MM.1S (cell line): ENCODE measurements at regions not wholly inside any gene's neighbourhood (a gene's known extent, or its start where the extent isn't known, plus 50 kb on each side); places are given as distances from the start of the nearest gene placed in this dataset.

Experiments
- EZH2 ChIP-seq: fragments of 300-600 bp; sonication (generic); optimal IDR thresholded peaks from 2 replicates; pipeline ENCODE3; 2017; ENCODE audit warnings: low read depth, mild to moderate bottlenecking, antibody characterized with exemption, low read length, mixed read lengths
- EZH2phosphoT487 ChIP-seq: fragments of 300-600 bp; sonication (generic); IDR thresholded peaks from 2 replicates; pipeline ENCODE4 v1.6.1; 2018; ENCODE audit warnings: antibody characterized with exemption, low read length
- TF ChIP-seq, protein P1 (sequence below): fragments of 300-600 bp; sonication (generic); IDR thresholded peaks from 2 replicates; pipeline ENCODE4 v1.5.1; 2016; ENCODE audit warnings: antibody characterized with exemption, low read length, mixed read lengths

DNA sequence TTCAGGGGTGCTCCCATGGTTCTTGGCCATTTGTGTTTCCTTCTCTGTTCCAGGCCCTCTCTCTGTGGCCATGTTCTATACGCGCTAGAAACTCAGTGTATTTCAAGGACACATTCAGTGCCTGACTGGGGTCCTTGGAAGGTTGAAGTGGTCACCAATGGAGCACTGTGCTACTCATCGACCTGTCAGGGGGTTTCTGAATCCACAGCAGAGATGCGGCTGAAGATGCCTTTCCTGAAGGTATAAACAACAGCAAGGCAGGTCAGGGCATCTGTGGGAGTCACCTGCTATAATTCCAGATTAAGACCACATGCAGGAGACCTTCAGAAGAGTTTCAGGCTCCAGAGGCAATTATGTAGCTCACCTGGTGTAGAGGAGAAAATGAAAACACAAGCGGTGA is 86.8 kb upstream of the MGMT start:
- TF ChIP-seq, protein P1, sequence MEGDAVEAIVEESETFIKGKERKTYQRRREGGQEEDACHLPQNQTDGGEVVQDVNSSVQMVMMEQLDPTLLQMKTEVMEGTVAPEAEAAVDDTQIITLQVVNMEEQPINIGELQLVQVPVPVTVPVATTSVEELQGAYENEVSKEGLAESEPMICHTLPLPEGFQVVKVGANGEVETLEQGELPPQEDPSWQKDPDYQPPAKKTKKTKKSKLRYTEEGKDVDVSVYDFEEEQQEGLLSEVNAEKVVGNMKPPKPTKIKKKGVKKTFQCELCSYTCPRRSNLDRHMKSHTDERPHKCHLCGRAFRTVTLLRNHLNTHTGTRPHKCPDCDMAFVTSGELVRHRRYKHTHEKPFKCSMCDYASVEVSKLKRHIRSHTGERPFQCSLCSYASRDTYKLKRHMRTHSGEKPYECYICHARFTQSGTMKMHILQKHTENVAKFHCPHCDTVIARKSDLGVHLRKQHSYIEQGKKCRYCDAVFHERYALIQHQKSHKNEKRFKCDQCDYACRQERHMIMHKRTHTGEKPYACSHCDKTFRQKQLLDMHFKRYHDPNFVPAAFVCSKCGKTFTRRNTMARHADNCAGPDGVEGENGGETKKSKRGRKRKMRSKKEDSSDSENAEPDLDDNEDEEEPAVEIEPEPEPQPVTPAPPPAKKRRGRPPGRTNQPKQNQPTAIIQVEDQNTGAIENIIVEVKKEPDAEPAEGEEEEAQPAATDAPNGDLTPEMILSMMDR = no peak
- no peak for TF ChIP-seq EZH2
- TF ChIP-seq EZH2phosphoT487 = no peak
